ENCODE measurements at regions not wholly inside any gene's neighbourhood (a gene's known extent, or its start where the extent isn't known, plus 50 kb on each side); places are given as distances from the start of the nearest gene placed in this dataset.

- TF ChIP-seq, protein P1, sequence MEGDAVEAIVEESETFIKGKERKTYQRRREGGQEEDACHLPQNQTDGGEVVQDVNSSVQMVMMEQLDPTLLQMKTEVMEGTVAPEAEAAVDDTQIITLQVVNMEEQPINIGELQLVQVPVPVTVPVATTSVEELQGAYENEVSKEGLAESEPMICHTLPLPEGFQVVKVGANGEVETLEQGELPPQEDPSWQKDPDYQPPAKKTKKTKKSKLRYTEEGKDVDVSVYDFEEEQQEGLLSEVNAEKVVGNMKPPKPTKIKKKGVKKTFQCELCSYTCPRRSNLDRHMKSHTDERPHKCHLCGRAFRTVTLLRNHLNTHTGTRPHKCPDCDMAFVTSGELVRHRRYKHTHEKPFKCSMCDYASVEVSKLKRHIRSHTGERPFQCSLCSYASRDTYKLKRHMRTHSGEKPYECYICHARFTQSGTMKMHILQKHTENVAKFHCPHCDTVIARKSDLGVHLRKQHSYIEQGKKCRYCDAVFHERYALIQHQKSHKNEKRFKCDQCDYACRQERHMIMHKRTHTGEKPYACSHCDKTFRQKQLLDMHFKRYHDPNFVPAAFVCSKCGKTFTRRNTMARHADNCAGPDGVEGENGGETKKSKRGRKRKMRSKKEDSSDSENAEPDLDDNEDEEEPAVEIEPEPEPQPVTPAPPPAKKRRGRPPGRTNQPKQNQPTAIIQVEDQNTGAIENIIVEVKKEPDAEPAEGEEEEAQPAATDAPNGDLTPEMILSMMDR (IDR thresholded peaks at IDR 0.05; ENCODE audit: borderline replicate concordance, extremely low read depth, low read length, poor library complexity, severe bottlenecking), result no peak
- no peak for TF ChIP-seq EZH2 (IDR thresholded peaks at IDR 0.05; ENCODE audit: borderline replicate concordance, low read depth, low read length, severe bottlenecking)
Observed at GRCh38 chr16:26263406-26263805, 571.6 kb downstream of the HS3ST4 start.

All from DND-41 (cell line).